ENCODE measurements at regions not wholly inside any gene's neighbourhood (a gene's known extent, or its start where the extent isn't known, plus 50 kb on each side); places are given as distances from the start of the nearest gene placed in this dataset.
"Not testable (repeated sequence)": the region's sequence is repeated elsewhere in the genome, so short reads cannot be mapped to it uniquely, and the experiment has no call there.

- peaks cover 0 to 5% of the 10 kb centered on the region in 2 donors for H3K36me3 Mint-ChIP-seq
- peaks cover 0 to 4% of the 10 kb centered on the region in 2 donors for H3K9me3 Mint-ChIP-seq
- DNase-seq (ENCODE audit: low spot score in 2 of 2) (no peak), ATAC-seq (no peak)
- no peak overlapping the region for H3K27ac Mint-ChIP-seq
These were observed 75.0 kb upstream of the ACTRT2 start for GRCh38 chr1:2946291-2946690.

GRCh38 chr1:2946999-2947690, 74.1 kb upstream of the ACTRT2 start:
- no peak for DNase-seq (ENCODE audit: low spot score in 2 of 2)
- no peak for ATAC-seq
- no peaks in the 10 kb centered on the region for H3K9me3 Mint-ChIP-seq
- no peak overlapping the region for H3K27ac Mint-ChIP-seq
- no peaks in the 10 kb centered on the region for H3K36me3 Mint-ChIP-seq

DNA sequence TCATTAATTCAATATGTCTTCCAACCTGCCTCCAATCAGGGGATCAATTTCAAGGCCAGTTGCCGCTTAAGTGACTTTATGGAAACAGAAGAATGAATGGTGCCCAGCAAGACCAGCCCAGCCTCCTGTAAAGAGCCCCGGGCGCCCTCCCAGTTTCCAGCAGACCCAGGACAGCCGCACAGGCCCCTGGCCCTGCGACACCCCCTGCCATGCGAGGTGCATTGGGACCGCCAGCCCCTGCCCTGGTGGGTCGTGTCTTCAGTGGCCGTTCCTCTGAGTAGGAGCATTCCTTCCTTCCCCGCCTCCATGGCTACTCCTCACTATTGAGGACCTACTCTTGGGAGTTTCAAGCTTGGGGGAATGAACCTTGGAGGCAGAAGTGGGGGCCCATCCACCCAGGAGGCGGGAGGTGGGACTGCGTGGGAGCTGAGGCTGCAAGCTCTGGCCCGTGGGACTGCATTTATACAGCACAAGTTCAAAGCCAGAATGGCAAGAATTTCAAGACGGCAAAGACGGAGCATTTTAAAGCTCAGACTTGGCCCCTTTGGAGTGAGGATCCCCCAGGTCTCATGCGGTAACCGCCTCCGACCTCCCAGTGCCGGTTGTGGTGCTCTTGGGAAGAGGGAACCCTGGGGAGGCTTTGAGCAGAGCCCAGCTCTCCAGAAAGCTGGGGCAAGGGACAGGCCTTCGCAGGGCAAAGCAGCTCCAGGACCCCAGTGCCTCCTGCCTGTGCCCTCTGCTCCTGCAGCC, 73.1 kb upstream of the ACTRT2 start:
- no peak for DNase-seq (ENCODE audit: low spot score in 2 of 2)
- Mint-ChIP-seq H3K36me3 (no peaks in the 10 kb centered on the region), H3K27ac (no peak overlapping the region), H3K9me3 (peaks cover 3% of the 10 kb centered on the region in 2 donors)
- ATAC-seq: no peak

GRCh38 chr1:2948751-2949680, 72.3 kb upstream of the ACTRT2 start:
- Mint-ChIP-seq H3K9me3 (peaks cover 4 to 6% of the 10 kb centered on the region in 2 donors), H3K36me3 (peaks cover 0 to 4% of the 10 kb centered on the region in 2 donors), H3K27ac (no peak overlapping the region)
- ATAC-seq: no peak
- DNase-seq (ENCODE audit: low spot score in 2 of 2): no peak

DNA sequence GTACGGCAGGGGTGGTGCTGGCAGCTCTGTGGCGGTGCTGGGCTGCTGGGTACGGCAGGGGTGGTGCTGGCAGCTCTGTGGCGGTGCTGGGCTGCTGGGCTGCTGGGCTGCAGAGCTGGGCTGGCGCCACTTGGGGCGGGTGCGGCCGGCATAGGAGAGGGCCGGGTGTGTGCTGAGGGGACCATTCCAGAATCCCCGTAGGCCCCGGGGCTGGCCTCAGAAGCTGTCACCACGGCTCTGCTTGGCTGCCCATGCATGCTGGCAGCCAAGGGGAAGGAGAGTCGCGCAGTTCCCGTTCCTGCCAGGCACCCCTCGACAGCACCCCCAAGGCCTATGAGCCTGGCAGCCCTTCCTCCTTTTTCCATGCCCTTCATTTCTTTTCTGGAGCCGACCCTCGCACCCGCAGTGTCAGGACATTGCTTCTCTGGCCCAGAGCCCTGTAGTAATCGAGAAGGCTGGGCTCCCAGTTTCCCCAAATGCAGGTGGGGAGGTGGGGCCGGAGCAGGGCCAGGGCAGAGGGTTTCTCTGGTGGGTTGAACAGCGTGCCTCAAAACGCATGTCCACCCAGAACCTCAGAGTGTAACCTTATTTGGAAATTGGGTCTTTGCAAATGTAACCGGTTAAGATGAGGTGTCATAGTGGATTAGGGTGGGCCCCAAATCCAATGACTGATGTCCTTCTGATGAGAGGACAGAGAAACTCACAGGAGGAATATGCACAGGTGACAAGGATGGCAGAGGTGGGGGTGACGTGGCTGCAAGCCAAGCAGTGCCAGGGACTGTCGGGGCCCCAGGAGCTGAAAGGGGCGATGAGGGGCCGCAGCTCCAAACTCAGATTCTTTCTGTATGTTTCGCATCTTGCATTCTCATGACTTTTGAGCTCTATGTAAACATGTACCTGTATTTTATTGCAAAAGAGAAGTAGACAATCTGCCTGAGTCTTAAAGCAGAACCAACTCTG, 71.0 kb upstream of the ACTRT2 start:
- DNase-seq (ENCODE audit: low spot score in 2 of 2) (no peak), ATAC-seq (no peak)
- Mint-ChIP-seq H3K36me3 (peaks cover 0 to 8% of the 10 kb centered on the region in 2 donors), H3K27ac (no peak overlapping the region), H3K9me3 (peaks cover 11 to 15% of the 10 kb centered on the region in 2 donors)

- no peak for ATAC-seq
- peaks cover 7 to 10% of the 10 kb centered on the region in 2 donors for H3K36me3 Mint-ChIP-seq
These were observed 70.4 kb upstream of the ACTRT2 start for GRCh38 chr1:2950926-2951305.

GRCh38 chr1:2951856-2952255, 69.4 kb upstream of the ACTRT2 start:
- peaks cover 14 to 16% of the 10 kb centered on the region in 2 donors for H3K36me3 Mint-ChIP-seq
- H3K27ac Mint-ChIP-seq: no peak overlapping the region
- peaks cover 17 to 23% of the 10 kb centered on the region in 2 donors for H3K9me3 Mint-ChIP-seq
- no peak for DNase-seq (ENCODE audit: low spot score in 2 of 2)
- no peak for ATAC-seq

More at GRCh38 chr1:2950926-2951305, 70.4 kb upstream of the ACTRT2 start:
- Mint-ChIP-seq H3K27ac (no peak overlapping the region), H3K9me3 (peaks cover 13 to 17% of the 10 kb centered on the region in 2 donors)
- no peak for DNase-seq (ENCODE audit: low spot score in 2 of 2)

DNA sequence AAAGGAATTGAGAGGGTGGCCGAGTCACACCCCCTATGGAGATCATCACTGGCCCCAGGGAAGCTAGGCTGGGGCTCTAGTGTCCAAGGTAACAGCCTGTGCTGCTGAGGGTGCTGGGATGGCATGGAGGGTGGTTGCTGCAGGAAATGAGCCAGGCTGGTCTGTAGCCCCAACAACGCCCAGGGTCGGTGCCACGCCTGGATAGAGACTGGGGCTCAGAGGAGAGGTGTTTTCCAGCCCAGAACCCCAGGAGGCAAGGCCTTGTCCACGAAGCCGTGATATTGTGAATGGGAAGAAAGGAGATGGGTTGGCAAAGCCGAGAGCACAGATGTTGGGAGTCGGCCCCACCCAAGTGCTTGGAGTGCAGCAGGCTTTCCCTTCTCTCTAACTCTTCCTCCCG, 68.9 kb upstream of the ACTRT2 start:
- Mint-ChIP-seq H3K9me3 (peaks cover 17 to 24% of the 10 kb centered on the region in 2 donors), H3K27ac (no peak overlapping the region), H3K36me3 (peaks cover 14 to 17% of the 10 kb centered on the region in 2 donors)
- DNase-seq (ENCODE audit: low spot score in 2 of 2) (no peak), ATAC-seq (no peak)

- no peak for ATAC-seq
- Mint-ChIP-seq H3K36me3 (peaks cover 14 to 22% of the 10 kb centered on the region in 2 donors), H3K27ac (no peak overlapping the region), H3K9me3 (peaks cover 22 to 29% of the 10 kb centered on the region in 2 donors)
- no peak for DNase-seq (ENCODE audit: low spot score in 2 of 2)
These were observed 68.3 kb upstream of the ACTRT2 start for GRCh38 chr1:2952992-2953391.

DNA sequence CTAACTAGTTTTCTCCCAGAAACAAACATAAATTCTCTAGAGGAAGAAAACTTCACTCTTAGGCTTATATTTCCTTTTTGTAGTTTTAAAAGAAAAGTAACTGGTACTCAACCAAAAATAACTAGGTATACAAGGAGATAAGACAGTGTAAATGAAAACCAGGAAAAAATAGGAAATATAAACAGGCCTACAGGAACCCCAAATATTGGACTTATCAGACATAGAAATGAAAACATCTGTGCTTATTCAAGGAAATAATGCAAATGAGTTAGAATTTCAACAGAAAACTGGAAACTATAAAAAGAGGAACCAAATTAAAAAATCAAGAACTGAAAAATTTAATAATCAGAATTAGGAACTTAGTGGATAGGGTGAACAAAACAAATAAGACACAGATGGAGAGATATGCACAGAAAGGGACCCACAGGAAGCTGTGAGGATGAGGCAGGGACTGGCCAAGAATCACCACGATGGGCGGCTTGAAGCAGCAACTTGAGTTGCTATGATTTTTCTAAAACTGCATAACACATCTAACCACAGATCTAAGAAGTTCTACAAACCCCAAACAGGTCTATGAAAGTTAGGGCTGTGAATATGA, 67.5 kb upstream of the ACTRT2 start:
- ATAC-seq (no peak), DNase-seq (ENCODE audit: low spot score in 2 of 2) (no peak)
- no peak overlapping the region for H3K27ac Mint-ChIP-seq
- peaks cover 22 to 32% of the 10 kb centered on the region in 2 donors for H3K9me3 Mint-ChIP-seq
- H3K36me3 Mint-ChIP-seq: peaks cover 14 to 22% of the 10 kb centered on the region in 2 donors

- Mint-ChIP-seq H3K36me3 (peaks cover 14 to 22% of the 10 kb centered on the region in 2 donors), H3K9me3 (peaks cover 22 to 33% of the 10 kb centered on the region in 2 donors), H3K27ac (no peak overlapping the region)
- no peak for DNase-seq (ENCODE audit: low spot score in 2 of 2)
- no peak for ATAC-seq
These were observed 65.6 kb upstream of the ACTRT2 start for GRCh38 chr1:2955652-2956051.

DNA sequence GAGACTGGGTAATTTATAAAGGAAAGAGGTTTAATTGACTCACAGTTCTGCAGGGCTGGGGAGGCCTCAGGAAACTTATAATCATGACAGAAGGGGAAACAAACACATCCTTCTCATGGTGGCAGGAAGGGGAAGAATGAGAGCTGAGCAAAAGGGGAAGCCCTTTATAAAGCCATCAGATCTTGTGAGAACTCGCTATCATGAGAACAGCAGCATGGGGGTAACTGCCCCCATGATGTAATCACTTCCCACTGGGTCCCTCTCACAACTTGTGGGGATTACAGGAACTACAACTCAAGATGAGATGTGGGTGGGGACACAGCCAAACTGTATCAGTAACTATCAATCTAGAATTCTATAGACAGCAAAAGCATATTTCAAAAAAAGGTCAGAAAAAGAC, 64.7 kb upstream of the ACTRT2 start:
- no peak for ATAC-seq
- H3K9me3 Mint-ChIP-seq: peaks cover 22 to 33% of the 10 kb centered on the region in 2 donors
- H3K27ac Mint-ChIP-seq: no peak overlapping the region

DNA sequence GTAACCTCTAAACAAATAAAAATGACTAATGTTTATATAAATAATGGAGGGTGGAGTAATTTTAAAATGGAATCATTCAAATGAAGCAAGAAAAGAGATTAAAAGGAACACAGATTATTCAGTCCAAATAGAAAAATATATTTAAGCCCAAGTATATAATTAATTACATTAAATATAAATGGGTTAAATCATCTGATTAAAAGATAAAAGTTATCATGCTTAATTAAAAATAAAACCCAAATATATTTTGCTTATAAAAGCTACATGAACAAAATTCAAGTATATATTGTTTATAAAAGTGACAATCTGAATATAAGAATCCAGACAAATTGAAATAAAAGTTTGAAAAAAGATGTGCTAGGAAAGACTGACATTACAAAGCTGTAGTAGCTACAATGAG, 63.9 kb upstream of the ACTRT2 start:
- DNase-seq (ENCODE audit: low spot score in 2 of 2) (no peak), ATAC-seq (no peak)
- peaks cover 22 to 33% of the 10 kb centered on the region in 2 donors for H3K9me3 Mint-ChIP-seq
- H3K36me3 Mint-ChIP-seq: peaks cover 14 to 22% of the 10 kb centered on the region in 2 donors
- no peak overlapping the region for H3K27ac Mint-ChIP-seq

More for the DNA sequence above, 64.7 kb upstream of the ACTRT2 start:
- H3K36me3 Mint-ChIP-seq: peaks cover 14 to 22% of the 10 kb centered on the region in 2 donors
- no peak for DNase-seq (ENCODE audit: low spot score in 2 of 2)

GRCh38 chr1:2959881-2960280, 61.4 kb upstream of the ACTRT2 start:
- Mint-ChIP-seq H3K9me3 (peaks cover 11 to 21% of the 10 kb centered on the region in 2 donors), H3K36me3 (peaks cover 6 to 22% of the 10 kb centered on the region in 2 donors)
- DNase-seq (ENCODE audit: low spot score in 2 of 2); ATAC-seq; H3K27ac Mint-ChIP-seq: not testable (repeated sequence)

- Mint-ChIP-seq H3K36me3 (peaks cover 2 to 14% of the 10 kb centered on the region in 2 donors), H3K9me3 (peaks cover 8 to 14% of the 10 kb centered on the region in 2 donors)
- ATAC-seq: no peak
These were observed 60.2 kb upstream of the ACTRT2 start for GRCh38 chr1:2961081-2961480.

More at GRCh38 chr1:2961081-2961480, 60.2 kb upstream of the ACTRT2 start:
- no peak for DNase-seq (ENCODE audit: low spot score in 2 of 2)
- H3K27ac Mint-ChIP-seq: no peak overlapping the region
